Activated CD8-positive, alpha-beta T cell treated with anti-CD3 and anti-CD28 coated beads for 36 hours (primary cell): ENCODE measurements at regions not wholly inside any gene's neighbourhood (a gene's known extent, or its start where the extent isn't known, plus 50 kb on each side); places are given as distances from the start of the nearest gene placed in this dataset.

Source experiments
- ATAC-seq: fragments of 200-7000 bp; cut with Tn5 transposase; one replicate; pipeline ENCODE4 v1.10.0; 2021; ENCODE audit warnings: mild to moderate bottlenecking, moderate library complexity
- CTCF ChIA-PET: fragments of 350-600 bp; sonication (Branson Sonifier 250); formaldehyde crosslinking; loops from one replicate; lab custom pipeline; 2021; ENCODE audit warnings: antibody characterized with exemption; lab: Charles Lee
- POLR2A ChIA-PET: fragments of 350-600 bp; sonication (Branson Sonifier 250); formaldehyde crosslinking; loops from one replicate; lab custom pipeline; 2021; ENCODE audit warnings: antibody characterized with exemption; lab: Charles Lee
- DNase-seq: peaks from one replicate; pipeline ENCODE4 v3.0.0-alpha.2; 2020
- H3K27ac Mint-ChIP-seq: one replicate; pipeline ENCODE4 v1.8.0; 2021; ENCODE audit warnings: mild to moderate bottlenecking, mixed read lengths
- H3K27me3 Mint-ChIP-seq: one replicate; pipeline ENCODE4 v1.8.0; 2021; ENCODE audit warnings: mixed read lengths
- H3K36me3 Mint-ChIP-seq: one replicate; pipeline ENCODE4 v1.8.0; 2021; ENCODE audit warnings: low read depth, mixed read lengths
- H3K4me1 Mint-ChIP-seq: one replicate; pipeline ENCODE4 v1.8.0; 2021; ENCODE audit warnings: low read depth, mixed read lengths
- H3K4me3 Mint-ChIP-seq: one replicate; pipeline ENCODE4 v1.8.0; 2021; ENCODE audit warnings: mild to moderate bottlenecking, moderate library complexity, mixed read lengths
- H3K9me3 Mint-ChIP-seq: one replicate; pipeline ENCODE4 v1.8.0; 2021; ENCODE audit warnings: mixed read lengths
- CTCF ChIP-seq: fragments of 200-600 bp; IDR thresholded peaks from one replicate; pipeline ENCODE4 v1.8.0; 2022; ENCODE audit warnings: antibody characterized with exemption, mild to moderate bottlenecking
- intact Hi-C: fragments of 100-400 bp; cut with micrococcal nuclease; formaldehyde crosslinking; loops from one replicate; pipeline ENCODE4 v1.10.0; 2022

- Mint-ChIP-seq H3K36me3 (no peaks in the 10 kb centered on the region), H3K4me1 (no peaks in the 10 kb centered on the region), H3K27ac (no peak overlapping the region), H3K27me3 (peaks cover 4% of the 10 kb centered on the region), H3K9me3 (no peaks in the 10 kb centered on the region), H3K4me3 (no peak overlapping the region)
- intact Hi-C loops: no loop called here
- ChIA-PET POLR2A (interaction anchor here (0.9 kb wide), 1 partner anchor 120 kb away, joined by 3 read pairs; the partner anchor contains the start of gene DUSP10), CTCF (interaction anchor here (1.2 kb wide), 1 partner anchor 15 kb away, joined by 3 read pairs; no protein-coding TSS in a partner anchor)
- TF ChIP-seq CTCF: no peak
- DNase-seq: no peak
- ATAC-seq: no peak
Observed at GRCh38 chr1:221621683-221622082, 120.2 kb downstream of the DUSP10 start.

- peaks cover 4% of the 10 kb centered on the region for H3K27me3 Mint-ChIP-seq
- DNase-seq (no peak), ATAC-seq (no peak)
- H3K4me3 Mint-ChIP-seq: no peak overlapping the region
- no peaks in the 10 kb centered on the region for H3K4me1 Mint-ChIP-seq
- no peak for TF ChIP-seq CTCF
- H3K36me3 Mint-ChIP-seq: no peaks in the 10 kb centered on the region
- no peaks in the 10 kb centered on the region for H3K9me3 Mint-ChIP-seq
- ChIA-PET CTCF (no interaction called here), POLR2A (interaction anchor here (0.6 kb wide), 1 partner anchor 172 kb away, joined by 3 read pairs; no protein-coding TSS in a partner anchor)
- no peak overlapping the region for H3K27ac Mint-ChIP-seq
- intact Hi-C loops: no loop called here
Observed at GRCh38 chr1:221622389-221622788, 119.5 kb downstream of the DUSP10 start.

GRCh38 chr1:221625026-221625425, 116.9 kb downstream of the DUSP10 start:
- Mint-ChIP-seq H3K9me3 (no peaks in the 10 kb centered on the region), H3K4me1 (no peaks in the 10 kb centered on the region), H3K36me3 (no peaks in the 10 kb centered on the region), H3K27me3 (peaks cover 4% of the 10 kb centered on the region), H3K27ac (no peak overlapping the region), H3K4me3 (no peak overlapping the region)
- ChIA-PET POLR2A (no interaction called here), CTCF (no interaction called here)
- intact Hi-C loops: no loop called here
- no peak for TF ChIP-seq CTCF
- no peak for DNase-seq
- ATAC-seq: no peak

GRCh38 chr1:221626041-221626440, 115.8 kb downstream of the DUSP10 start:
- POLR2A ChIA-PET: no interaction called here
- H3K4me3 Mint-ChIP-seq: no peak overlapping the region
- no peaks in the 10 kb centered on the region for H3K9me3 Mint-ChIP-seq
- no peaks in the 10 kb centered on the region for H3K4me1 Mint-ChIP-seq
- no peak for TF ChIP-seq CTCF
- H3K36me3 Mint-ChIP-seq: no peaks in the 10 kb centered on the region
- H3K27ac Mint-ChIP-seq: no peak overlapping the region
- DNase-seq (no peak), ATAC-seq (no peak)
- H3K27me3 Mint-ChIP-seq: peaks cover 4% of the 10 kb centered on the region
- CTCF ChIA-PET: no interaction called here
- intact Hi-C loops: no loop called here

GRCh38 chr1:221630236-221630635, 111.7 kb downstream of the DUSP10 start:
- TF ChIP-seq CTCF: no peak
- H3K4me1 Mint-ChIP-seq: no peaks in the 10 kb centered on the region
- H3K27me3 Mint-ChIP-seq: peaks cover 2% of the 10 kb centered on the region
- CTCF ChIA-PET: no interaction called here
- no peak for DNase-seq
- POLR2A ChIA-PET: no interaction called here
- H3K4me3 Mint-ChIP-seq: no peak overlapping the region
- no peaks in the 10 kb centered on the region for H3K36me3 Mint-ChIP-seq
- no peak overlapping the region for H3K27ac Mint-ChIP-seq
- H3K9me3 Mint-ChIP-seq: no peaks in the 10 kb centered on the region
- intact Hi-C loops: no loop called here
- ATAC-seq: no peak
